Upper lobe of left lung (tissue), 6 donors: ENCODE measurements at regions not wholly inside any gene's neighbourhood (a gene's known extent, or its start where the extent isn't known, plus 50 kb on each side); places are given as distances from the start of the nearest gene placed in this dataset.

Experiments used
- ATAC-seq, 2 donors: fragments of 200-7000 bp; cut with Tn5 transposase; one replicate each; pipeline ENCODE4 v1.9.1; 2022; ENCODE audit warnings: mild to moderate bottlenecking in 2 of 2, moderate library complexity in 2 of 2; ENCODE audit not compliant: low FRiP score in 2 of 2
- DNase-seq, 2 donors: peaks; one replicate each; pipeline ENCODE4 v3.0.0-alpha.2; 2019 to 2020
- H3K27ac ChIP-seq, 4 donors: fragments of 200-600 bp; sonication (generic); one replicate each; pipeline ENCODE4 v1.5.1; 2016 to 2019
- H3K27me3 ChIP-seq, 4 donors: fragments of 200-600 bp; sonication (generic); one replicate each; pipeline ENCODE4 v1.5.1; 2017 to 2019
- H3K36me3 ChIP-seq, 4 donors: fragments of 200-600 bp; sonication (generic); one replicate each; pipeline ENCODE4 v1.5.1; 2016 to 2019
- H3K4me1 ChIP-seq, 4 donors: fragments of 200-600 bp; sonication (generic); one replicate each; pipeline ENCODE4 v1.5.1; 2018 to 2019
- H3K4me3 ChIP-seq, 4 donors: fragments of 200-600 bp; sonication (generic); one replicate each; pipeline ENCODE4 v1.5.1; 2017 to 2019; ENCODE audit warnings: mild to moderate bottlenecking in 2 of 4, moderate library complexity in 1 of 4
- H3K9me3 ChIP-seq, 4 donors: fragments of 200-600 bp; sonication (generic); one replicate each; pipeline ENCODE4 v1.5.1; 2018 to 2019
- CTCF ChIP-seq, 6 experiments: fragments of 450-650 bp in 4 of 6; fragments of 200-600 bp in 2 of 6; sonication (generic) in 2 of 6; IDR thresholded peaks; one replicate each; pipeline ENCODE4 v1.5.1; 2016 to 2019; ENCODE audit warnings: antibody characterized with exemption in 6 of 6
- EP300 ChIP-seq, 4 donors: sonication (generic); formaldehyde crosslinking; IDR thresholded peaks; one replicate each; pipeline ENCODE4 v1.5.1; 2017; ENCODE audit warnings: antibody characterized with exemption in 4 of 4, control low read depth in 2 of 4
- POLR2A ChIP-seq, 4 donors: fragments of 450-650 bp; IDR thresholded peaks; one replicate each; pipeline ENCODE4 v1.5.1; 2016 to 2017; ENCODE audit warnings: antibody characterized with exemption in 4 of 4, mild to moderate bottlenecking in 2 of 4
- POLR2AphosphoS5 ChIP-seq, 2 donors: sonication (generic); formaldehyde crosslinking; IDR thresholded peaks; one replicate each; pipeline ENCODE4 v1.5.1; 2017; ENCODE audit warnings: antibody characterized with exemption in 2 of 2
- WGBS, 2 donors: methylation state at CpG; one replicate each; pipeline ENCODE4 v1.1.5; 2017 to 2018; 5-methylcytosine and 5-hydroxymethylcytosine counted together
- donor health status: DM: no; HTN: no; CAD: no; lungs with moderate emphysema.
- donor health status: DM: no; HTN: yes; CAD: no; lungs with severe emphysema.

GRCh38 chr5:74105126-74105780, 479.3 kb downstream of the ARHGEF28 start:
- Histone ChIP-seq H3K27me3 (no peaks in the 10 kb centered on the region), H3K4me3 (no peak overlapping the region), H3K27ac (peak overlapping the region in 3 of 4 donors; percentile 2 to 56 (median 29)), H3K9me3 (no peaks in the 10 kb centered on the region), H3K36me3 (no peaks in the 10 kb centered on the region), H3K4me1 (peaks cover 11 to 24% (median 20%) of the 10 kb centered on the region in 4 donors)
- ATAC-seq: peak; percentile 46 to 56
- WGBS, 2 donors: 32 to 44% methylated on average over 3 to 4 of the region's 4 CpGs
- TF ChIP-seq CTCF (IDR thresholded peaks at IDR 0.05) (no peak), EP300 (IDR thresholded peaks at IDR 0.05) (no peak), POLR2AphosphoS5 (IDR thresholded peaks at IDR 0.05) (no peak), POLR2A (IDR thresholded peaks at IDR 0.05) (no peak)
- DNase-seq: peak in 1 of 2 donors; percentile 10

- DNase-seq (no peak), ATAC-seq (peak in 1 of 2 donors; percentile 19)
- Histone ChIP-seq H3K27ac (peak overlapping the region in 2 of 4 donors; percentile 50 to 60), H3K36me3 (no peaks in the 10 kb centered on the region), H3K4me1 (peaks cover 11 to 24% (median 20%) of the 10 kb centered on the region in 4 donors), H3K4me3 (no peak overlapping the region), H3K9me3 (peaks cover 0 to 8% (median 0%) of the 10 kb centered on the region in 4 donors), H3K27me3 (no peaks in the 10 kb centered on the region)
- TF ChIP-seq POLR2A (IDR thresholded peaks at IDR 0.05) (no peak), POLR2AphosphoS5 (IDR thresholded peaks at IDR 0.05) (no peak), CTCF (IDR thresholded peaks at IDR 0.05) (no peak), EP300 (IDR thresholded peaks at IDR 0.05) (no peak)
- 51 to 67% methylated on average over 15 of the region's 15 CpGs for WGBS, 2 donors
These were observed 477.4 kb downstream of the ARHGEF28 start for GRCh38 chr5:74103131-74104023.

GRCh38 chr5:74100268-74100665, 474.3 kb downstream of the ARHGEF28 start:
- DNase-seq (no peak), ATAC-seq (no peak)
- Histone ChIP-seq H3K4me3 (no peak overlapping the region), H3K9me3 (peaks cover 0 to 8% (median 0%) of the 10 kb centered on the region in 4 donors), H3K36me3 (no peaks in the 10 kb centered on the region), H3K27ac (no peak overlapping the region), H3K27me3 (no peaks in the 10 kb centered on the region), H3K4me1 (peaks cover 10 to 20% (median 16%) of the 10 kb centered on the region in 4 donors)
- 100% methylated on average over 1 of the region's 1 CpG for WGBS, 2 donors
- TF ChIP-seq EP300 (IDR thresholded peaks at IDR 0.05) (no peak), CTCF (IDR thresholded peaks at IDR 0.05) (no peak), POLR2A (IDR thresholded peaks at IDR 0.05) (no peak), POLR2AphosphoS5 (IDR thresholded peaks at IDR 0.05) (no peak)

- no peaks in the 10 kb centered on the region for H3K27me3 ChIP-seq
- peaks cover 7 to 14% (median 11%) of the 10 kb centered on the region in 4 donors for H3K4me1 ChIP-seq
- DNase-seq: no peak
- peaks cover 0 to 8% (median 0%) of the 10 kb centered on the region in 4 donors for H3K9me3 ChIP-seq
- 86 to 97% methylated on average over 3 of the region's 3 CpGs for WGBS, 2 donors
- H3K4me3 ChIP-seq: no peak overlapping the region
- TF ChIP-seq POLR2A (IDR thresholded peaks at IDR 0.05) (no peak), POLR2AphosphoS5 (IDR thresholded peaks at IDR 0.05) (no peak), EP300 (IDR thresholded peaks at IDR 0.05) (no peak), CTCF (IDR thresholded peaks at IDR 0.05) (no peak)
- no peak for ATAC-seq
- H3K27ac ChIP-seq: no peak overlapping the region
- no peaks in the 10 kb centered on the region for H3K36me3 ChIP-seq
These were observed 473.7 kb downstream of the ARHGEF28 start for GRCh38 chr5:74099538-74100267.
